NCI-H524 treated with DMSO at 0.1 percent for 48 hours (cell line): ENCODE measurements at regions not wholly inside any gene's neighbourhood (a gene's known extent, or its start where the extent isn't known, plus 50 kb on each side); places are given as distances from the start of the nearest gene placed in this dataset.

Experiments used
- DNase-seq: peaks from one replicate; lab custom pipeline; 2025; lab: John Stamatoyannopoulos, UW

GRCh38 chr1:239826736-239827135, 264.9 kb upstream of the FMN2 start:
- no peak for DNase-seq

- DNase-seq: no peak
Measured at GRCh38 chr1:239829535-239829934, 262.1 kb upstream of the FMN2 start.

GRCh38 chr1:239831577-239832355, 259.9 kb upstream of the FMN2 start:
- DNase-seq: no peak

- DNase-seq: no peak
Measured at GRCh38 chr1:239833723-239834122, 258.0 kb upstream of the FMN2 start.

GRCh38 chr1:239835946-239836440, 255.7 kb upstream of the FMN2 start:
- DNase-seq: no peak

GRCh38 chr1:239840336-239840735, 251.3 kb upstream of the FMN2 start:
- DNase-seq: no peak

GRCh38 chr1:239840790-239841189, 250.9 kb upstream of the FMN2 start:
- no peak for DNase-seq

- DNase-seq: no peak
Measured at GRCh38 chr1:239841631-239842030, 250.1 kb upstream of the FMN2 start.

GRCh38 chr1:239843541-239843940, 248.1 kb upstream of the FMN2 start:
- no peak for DNase-seq

GRCh38 chr1:239844833-239845232, 246.8 kb upstream of the FMN2 start:
- no peak for DNase-seq

GRCh38 chr1:239854922-239855321, 236.8 kb upstream of the FMN2 start:
- no peak for DNase-seq

- no peak for DNase-seq
Measured at GRCh38 chr1:239856067-239856466, 235.6 kb upstream of the FMN2 start.

- DNase-seq: no peak
Measured at GRCh38 chr1:239856924-239857323, 234.8 kb upstream of the FMN2 start.

GRCh38 chr1:239858057-239858456, 233.6 kb upstream of the FMN2 start:
- DNase-seq: no peak

- DNase-seq: no peak
Measured at GRCh38 chr1:239858529-239858928, 233.2 kb upstream of the FMN2 start.

- no peak for DNase-seq
Measured at GRCh38 chr1:239861985-239862384, 229.7 kb upstream of the FMN2 start.

- no peak for DNase-seq
Measured at GRCh38 chr1:239868058-239868832, 223.4 kb upstream of the FMN2 start.

GRCh38 chr1:239870194-239870593, 221.5 kb upstream of the FMN2 start:
- no peak for DNase-seq

- no peak for DNase-seq
Measured at GRCh38 chr1:239872626-239873025, 219.1 kb upstream of the FMN2 start.

GRCh38 chr1:239874831-239875230, 216.9 kb upstream of the FMN2 start:
- DNase-seq: no peak

- DNase-seq: no peak
Measured at GRCh38 chr1:239879321-239880170, 212.1 kb upstream of the FMN2 start.

GRCh38 chr1:239882967-239883366, 208.7 kb upstream of the FMN2 start:
- no peak for DNase-seq
